Pancreas (tissue), 10 donors: ENCODE measurements at regions not wholly inside any gene's neighbourhood (a gene's known extent, or its start where the extent isn't known, plus 50 kb on each side); places are given as distances from the start of the nearest gene placed in this dataset.

Experiments used
- ATAC-seq, 4 donors: fragments of 200-7000 bp; cut with Tn5 transposase; one replicate each; pipeline versions ENCODE4 v1.8.0 to v1.9.1; 2020; ENCODE audit warnings: mild to moderate bottlenecking in 4 of 4, moderate library complexity in 4 of 4
- DNase-seq, 6 donors: peaks; one replicate each; pipeline ENCODE4 v3.0.0-alpha.2; 2020
- FAIRE-seq: peaks from 2 replicates; lab custom pipeline; 2012; peaks lifted over from hg19 to GRCh38; lab: Jason Lieb, UNC
- H3K27ac ChIP-seq, 4 donors: fragments of 200-600 bp; sonication (generic); 1 replicate in 3 of 4; 2 replicates in 1 of 4; pipeline versions ENCODE4 v1.5.0 to v1.8.0; 2020
- H3K27me3 ChIP-seq, 4 donors: fragments of 200-600 bp; one replicate each; pipeline ENCODE4 v1.8.0; 2021
- H3K36me3 ChIP-seq, 3 donors: fragments of 200-600 bp; sonication (generic) in 1 of 3; one replicate each; pipeline versions ENCODE4 v1.5.0 to v1.8.0; 2020 to 2021
- H3K4me1 ChIP-seq, 3 donors: fragments of 200-600 bp; one replicate each; pipeline ENCODE4 v1.8.0; 2021
- H3K4me3 ChIP-seq, 4 donors: fragments of 200-600 bp; sonication (generic) in 2 of 4; one replicate each; pipeline versions ENCODE4 v1.5.0 to v1.8.0; 2020 to 2021
- H3K9me3 ChIP-seq, 4 donors: fragments of 200-600 bp; one replicate each; pipeline ENCODE4 v1.8.0; 2021
- WGBS, 2 donors: extraction: QIAGEN DNeasy Blood & Tissue Kit; methylation state at CpG; one replicate each; pipeline ENCODE4 v1.1.7; 2013; 5-methylcytosine and 5-hydroxymethylcytosine counted together
- intact Hi-C, 3 donors: fragments of 100-400 bp; cut with DNase I; formaldehyde crosslinking; loops; one replicate each; pipeline versions ENCODE4 v1.11.1 to v1.14.2; 2022
- TF ChIP-seq, protein P1 (sequence below), 4 donors: fragments of 200-600 bp; sonication (generic) in 3 of 4; IDR thresholded peaks; one replicate each; pipeline versions ENCODE4 v1.5.0 to v1.8.0; 2021; ENCODE audit warnings: antibody characterized with exemption in 4 of 4
- donor health status: healthy with polysubstance abuse.
- donor health status: DM: no; HTN: no; CAD: no; lungs with moderate emphysema.
- donor health status: DM: no; HTN: no; CAD: no.
- donor health status: control.
- donor health status: control.
- donor health status: Bipolar disorder and iron deficiency.
- donor health status: DM: yes; HTN: yes; CAD: no.
- donor health status: DM: no; HTN: no; CAD: no.
- donor health status: DM: no; HTN: no; CAD: no.
- donor health status: DM: yes; HTN: yes; CAD: no.

- no peak overlapping the region for H3K27ac ChIP-seq
- ATAC-seq (no peak), FAIRE-seq (no peak), DNase-seq (no peak)
- H3K36me3 ChIP-seq: no peaks in the 10 kb centered on the region
- WGBS, 2 donors: 72 to 78% methylated on average over 2 of the region's 2 CpGs
- intact Hi-C loops: no loop called here
- TF ChIP-seq, protein P1, sequence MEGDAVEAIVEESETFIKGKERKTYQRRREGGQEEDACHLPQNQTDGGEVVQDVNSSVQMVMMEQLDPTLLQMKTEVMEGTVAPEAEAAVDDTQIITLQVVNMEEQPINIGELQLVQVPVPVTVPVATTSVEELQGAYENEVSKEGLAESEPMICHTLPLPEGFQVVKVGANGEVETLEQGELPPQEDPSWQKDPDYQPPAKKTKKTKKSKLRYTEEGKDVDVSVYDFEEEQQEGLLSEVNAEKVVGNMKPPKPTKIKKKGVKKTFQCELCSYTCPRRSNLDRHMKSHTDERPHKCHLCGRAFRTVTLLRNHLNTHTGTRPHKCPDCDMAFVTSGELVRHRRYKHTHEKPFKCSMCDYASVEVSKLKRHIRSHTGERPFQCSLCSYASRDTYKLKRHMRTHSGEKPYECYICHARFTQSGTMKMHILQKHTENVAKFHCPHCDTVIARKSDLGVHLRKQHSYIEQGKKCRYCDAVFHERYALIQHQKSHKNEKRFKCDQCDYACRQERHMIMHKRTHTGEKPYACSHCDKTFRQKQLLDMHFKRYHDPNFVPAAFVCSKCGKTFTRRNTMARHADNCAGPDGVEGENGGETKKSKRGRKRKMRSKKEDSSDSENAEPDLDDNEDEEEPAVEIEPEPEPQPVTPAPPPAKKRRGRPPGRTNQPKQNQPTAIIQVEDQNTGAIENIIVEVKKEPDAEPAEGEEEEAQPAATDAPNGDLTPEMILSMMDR (IDR thresholded peaks at IDR 0.05): no peak
- no peaks in the 10 kb centered on the region for H3K4me1 ChIP-seq
- H3K4me3 ChIP-seq: no peak overlapping the region
- H3K27me3 ChIP-seq: no peaks in the 10 kb centered on the region
- H3K9me3 ChIP-seq: no peaks in the 10 kb centered on the region
Measured at GRCh38 chr10:108688314-108688713, 1235.0 kb downstream of the XPNPEP1 start.

GRCh38 chr10:108685863-108686531 is 1237.3 kb downstream of the XPNPEP1 start:
- no peak overlapping the region for H3K4me3 ChIP-seq
- H3K4me1 ChIP-seq: no peaks in the 10 kb centered on the region
- intact Hi-C loops: no loop called here
- no peak for DNase-seq
- TF ChIP-seq, protein P1 (IDR thresholded peaks at IDR 0.05): no peak
- no peak for FAIRE-seq
- no peaks in the 10 kb centered on the region for H3K9me3 ChIP-seq
- ATAC-seq: no peak
- no peaks in the 10 kb centered on the region for H3K27me3 ChIP-seq
- WGBS, 2 donors: 91 to 95% methylated on average over 4 of the region's 4 CpGs
- H3K27ac ChIP-seq: no peak overlapping the region
- no peaks in the 10 kb centered on the region for H3K36me3 ChIP-seq

GRCh38 chr10:108684431-108684830 is 1238.9 kb downstream of the XPNPEP1 start:
- Histone ChIP-seq H3K27me3 (no peaks in the 10 kb centered on the region), H3K4me3 (no peak overlapping the region), H3K9me3 (no peaks in the 10 kb centered on the region), H3K4me1 (no peaks in the 10 kb centered on the region), H3K27ac (no peak overlapping the region), H3K36me3 (no peaks in the 10 kb centered on the region)
- WGBS, 2 donors: 27 to 33% methylated on average over 2 of the region's 2 CpGs
- TF ChIP-seq, protein P1 (IDR thresholded peaks at IDR 0.05): no peak
- FAIRE-seq (no peak), ATAC-seq (no peak), DNase-seq (no peak)
- intact Hi-C loops: no loop called here

GRCh38 chr10:108673741-108674140 is 1249.6 kb downstream of the XPNPEP1 start:
- DNase-seq: no peak

GRCh38 chr10:108663587-108663986 is 1259.7 kb downstream of the XPNPEP1 start:
- Histone ChIP-seq H3K27me3 (no peaks in the 10 kb centered on the region), H3K9me3 (no peaks in the 10 kb centered on the region), H3K36me3 (no peaks in the 10 kb centered on the region), H3K4me3 (no peak overlapping the region), H3K27ac (no peak overlapping the region), H3K4me1 (no peaks in the 10 kb centered on the region)
- FAIRE-seq: no peak
- ATAC-seq: no peak
- WGBS, 2 donors: 36 to 59% methylated on average over 1 of the region's 1 CpG
- no peak for DNase-seq
- intact Hi-C loops: no loop called here
- TF ChIP-seq, protein P1 (IDR thresholded peaks at IDR 0.05): no peak

More at GRCh38 chr10:108673741-108674140, 1249.6 kb downstream of the XPNPEP1 start:
- H3K4me3 ChIP-seq: no peak overlapping the region
- TF ChIP-seq, protein P1 (IDR thresholded peaks at IDR 0.05): no peak
- H3K27me3 ChIP-seq: no peaks in the 10 kb centered on the region
- no peak overlapping the region for H3K27ac ChIP-seq
- FAIRE-seq: no peak
- no peaks in the 10 kb centered on the region for H3K9me3 ChIP-seq
- no peaks in the 10 kb centered on the region for H3K4me1 ChIP-seq
- no peak for ATAC-seq
- no peaks in the 10 kb centered on the region for H3K36me3 ChIP-seq
- intact Hi-C loops: no loop called here
